A549 (cell line): ENCODE measurements at regions not wholly inside any gene's neighbourhood (a gene's known extent, or its start where the extent isn't known, plus 50 kb on each side); places are given as distances from the start of the nearest gene placed in this dataset.
A peak's percentile ranks its signal among the peaks of the same experiment; 100 is the strongest.

ENCODE experiments used
- ATAC-seq, 2 experiments: fragments of 200-7000 bp in 1 of 2; fragments of >200 bp in 1 of 2; cut with Nextera tagmentation in 1 of 2; cut with Tn5 transposase in 1 of 2; 3 replicates each; pipeline versions ENCODE4 v1.8.0 to v1.9.1; 2018 to 2020; ENCODE audit warnings: mild to moderate bottlenecking in 1 of 2, moderate library complexity in 1 of 2
- CTCF ChIA-PET: fragments of 300-600 bp; sonication (Branson Sonifier 250); formaldehyde crosslinking; extraction: SDS; loops from one replicate; lab custom pipeline; 2021; ENCODE audit warnings: antibody characterized with exemption, inconsistent platforms; lab: Yijun Ruan, JAX
- POLR2A ChIA-PET: fragments of 350-600 bp; formaldehyde crosslinking; extraction: SDS; loops from one replicate; lab custom pipeline; 2021; ENCODE audit warnings: antibody characterized with exemption, inconsistent platforms; lab: Yijun Ruan, JAX
- DNase-seq, 2 experiments: peaks; one replicate each; pipeline versions ENCODE4 v3.0.0 to v3.0.0-alpha.2; 2011 to 2016; ENCODE audit warnings: low read depth in 1 of 2, low spot score in 1 of 2
- FAIRE-seq: peaks from 2 replicates; lab custom pipeline; 2011; peaks lifted over from hg19 to GRCh38; lab: Jason Lieb, UNC
- H3K27ac ChIP-seq, 2 experiments: fragments of >200 bp; sonication (Bioruptor Twin); formaldehyde crosslinking; 3 replicates each; pipeline ENCODE4 v1.5.1; 2016 to 2017
- H3K4me1 ChIP-seq: fragments of >200 bp; sonication (Bioruptor Twin); formaldehyde crosslinking; 3 replicates; pipeline ENCODE4 v1.6.1; 2016
- H3K4me2 ChIP-seq: fragments of >200 bp; sonication (Bioruptor Twin); formaldehyde crosslinking; 3 replicates; pipeline ENCODE4 v1.6.1; 2016
- H3K4me3 ChIP-seq: fragments of >200 bp; sonication (Bioruptor Twin); formaldehyde crosslinking; 3 replicates; pipeline ENCODE4 v1.5.1; 2016
- H3K9me3 ChIP-seq: fragments of >200 bp; sonication (Bioruptor Twin); formaldehyde crosslinking; 3 replicates; pipeline ENCODE4 v1.6.1; 2016
- CBX8 ChIP-seq: fragments of 200-600 bp; sonication (generic); IDR thresholded peaks from 2 replicates; pipeline ENCODE4 v1.6.1; 2016
- CHD2 ChIP-seq: fragments of 150-350 bp; IDR thresholded peaks from 2 replicates; pipeline ENCODE4 v1.6.1; 2014; ENCODE audit warnings: low read length; ENCODE audit not compliant: partially characterized antibody
- EHF ChIP-seq: fragments of 250-450 bp; sonication (Bioruptor Pico); IDR thresholded peaks from 2 replicates; pipeline ENCODE4 v1.5.0; 2020; ENCODE audit warnings: mild to moderate bottlenecking
- ESRRA ChIP-seq: fragments of 150-350 bp; IDR thresholded peaks from 2 replicates; pipeline ENCODE4 v1.6.1; 2014; ENCODE audit warnings: mild to moderate bottlenecking, low read length, borderline replicate concordance
- FOSB ChIP-seq: fragments of 250-450 bp; sonication (Bioruptor Pico); IDR thresholded peaks from 2 replicates; pipeline ENCODE4 v1.5.0; 2020; ENCODE audit warnings: mild to moderate bottlenecking, moderate library complexity
- FOXS1 ChIP-seq: fragments of 250-450 bp; sonication (Bioruptor Pico); IDR thresholded peaks from 2 replicates; pipeline ENCODE4 v1.5.0; 2020; ENCODE audit warnings: mild to moderate bottlenecking, moderate library complexity
- HDAC2 ChIP-seq: fragments of 200-600 bp; sonication (generic); IDR thresholded peaks from 2 replicates; pipeline ENCODE4 v1.6.1; 2016
- HMGXB4 ChIP-seq: fragments of 250-450 bp; sonication (Bioruptor Pico); IDR thresholded peaks from 2 replicates; pipeline ENCODE4 v1.5.0; 2021; ENCODE audit warnings: mild to moderate bottlenecking, moderate library complexity, borderline replicate concordance
- HOXB5 ChIP-seq: fragments of 250-450 bp; sonication (Bioruptor Pico); IDR thresholded peaks from 2 replicates; pipeline ENCODE4 v1.5.0; 2020; ENCODE audit warnings: mild to moderate bottlenecking, moderate library complexity
- JUNB ChIP-seq: fragments of >200 bp; sonication (Bioruptor Twin); formaldehyde crosslinking; IDR thresholded peaks from 2 replicates; pipeline ENCODE4 v1.6.1; 2016
- MAFK ChIP-seq: fragments of 450-650 bp; IDR thresholded peaks from 2 replicates; pipeline ENCODE4 v1.6.1; 2014; ENCODE audit not compliant: partially characterized antibody
- NPAS2 ChIP-seq: fragments of 250-450 bp; sonication (Bioruptor Pico); IDR thresholded peaks from 2 replicates; pipeline ENCODE4 v1.8.0; 2022; ENCODE audit warnings: mild to moderate bottlenecking, moderate library complexity, borderline replicate concordance
- NR3C1 ChIP-seq: fragments of >200 bp; sonication (Bioruptor Twin); formaldehyde crosslinking; IDR thresholded peaks from 3 replicates; pipeline ENCODE4 v1.6.1; 2017
- PHF8 ChIP-seq: fragments of 200-600 bp; sonication (generic); IDR thresholded peaks from 2 replicates; pipeline ENCODE4 v1.6.1; 2016; ENCODE audit warnings: low read depth, mild to moderate bottlenecking, antibody characterized with exemption, moderate library complexity, borderline replicate concordance
- POLR2A ChIP-seq: IDR thresholded peaks from 2 replicates; pipeline ENCODE4 v1.6.1; 2012; ENCODE audit warnings: mild to moderate bottlenecking, low read length
- RAD21 ChIP-seq, 2 experiments: fragments of >200 bp in 1 of 2; sonication (Bioruptor Twin) in 1 of 2; formaldehyde crosslinking in 1 of 2; IDR thresholded peaks in 1 of 2; conservative IDR thresholded peaks in 1 of 2; 2 replicates in 1 of 2; 3 replicates in 1 of 2; pipeline ENCODE4 v1.6.1; 2012 to 2018; ENCODE audit warnings: inconsistent platforms in 1 of 2
- RFX5 ChIP-seq: fragments of 450-650 bp; IDR thresholded peaks from 2 replicates; pipeline ENCODE4 v1.7.1; 2014; ENCODE audit warnings: antibody characterized with exemption, mild to moderate bottlenecking, moderate library complexity
- SMC3 ChIP-seq: fragments of >200 bp; sonication (Bioruptor Twin); formaldehyde crosslinking; IDR thresholded peaks from 3 replicates; pipeline ENCODE4 v1.6.1; 2018; ENCODE audit warnings: inconsistent platforms
- TP53 ChIP-seq: fragments of 250-450 bp; sonication (Bioruptor Pico); IDR thresholded peaks from 2 replicates; pipeline ENCODE4 v1.5.0; 2021; ENCODE audit warnings: mild to moderate bottlenecking, moderate library complexity
- ZFP36 ChIP-seq: fragments of 450-650 bp; IDR thresholded peaks from 2 replicates; pipeline ENCODE4 v1.6.1; 2014; ENCODE audit warnings: borderline replicate concordance; ENCODE audit not compliant: partially characterized antibody
- ZNF302 ChIP-seq: fragments of 250-450 bp; sonication (Bioruptor Pico); IDR thresholded peaks from 2 replicates; pipeline ENCODE4 v1.9.0; 2021; ENCODE audit warnings: inconsistent platforms, mild to moderate bottlenecking, moderate library complexity
- ZSCAN20 ChIP-seq: fragments of 250-450 bp; sonication (Bioruptor Pico); IDR thresholded peaks from 2 replicates; pipeline ENCODE4 v1.8.0; 2022; ENCODE audit warnings: mild to moderate bottlenecking, moderate library complexity
- WGBS: methylation state at CpG from one replicate; pipeline ENCODE4 v1.1.6; 2017; ENCODE audit errors: missing lambda C conversion rate; 5-methylcytosine and 5-hydroxymethylcytosine counted together
- TF ChIP-seq, protein P1 (sequence below): fragments of >200 bp; sonication (Bioruptor Twin); formaldehyde crosslinking; IDR thresholded peaks from 3 replicates; pipeline ENCODE4 v1.6.1; 2016
- TF ChIP-seq, protein P2 (sequence below): fragments of 450-650 bp; IDR thresholded peaks from 2 replicates; pipeline ENCODE4 v1.6.1; 2014; ENCODE audit warnings: antibody characterized with exemption
- TF ChIP-seq, protein P3 (sequence below): fragments of >200 bp; sonication (Bioruptor Twin); formaldehyde crosslinking; IDR thresholded peaks from 2 replicates; pipeline ENCODE4 v1.6.1; 2016

DNA sequence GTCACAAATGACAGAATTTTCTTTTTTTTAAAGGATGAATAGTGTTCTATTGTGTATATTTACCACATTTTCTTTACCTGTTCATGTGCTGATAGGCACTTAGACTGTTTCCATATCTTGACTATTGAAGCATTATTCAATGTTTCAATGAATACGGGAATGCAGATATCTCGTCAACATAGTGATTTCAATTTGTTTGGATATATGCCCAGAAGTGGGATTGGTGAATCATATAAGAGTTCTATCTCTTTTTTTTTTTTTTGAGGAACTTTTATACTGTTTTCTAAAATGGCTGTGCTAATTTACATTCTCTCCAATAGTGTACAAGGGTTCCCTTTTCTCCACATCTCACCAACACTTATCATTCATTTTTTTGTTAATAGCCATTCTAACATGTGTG is 97.9 kb upstream of the FAR2 start:
- no peak for DNase-seq
- H3K27ac ChIP-seq = no peak overlapping the region
- FAIRE-seq = no peak
- ChIA-PET CTCF (no interaction called here), POLR2A (no interaction called here)
- WGBS = 56% methylated on average over 2 of the region's 2 CpGs
- no peak overlapping the region for H3K4me2 ChIP-seq
- TF ChIP-seq TP53 (CRISPR knock-in tag) (no peak), CBX8 (no peak), HOXB5 (CRISPR knock-in tag) (no peak), PHF8 (no peak), FOXS1 (CRISPR knock-in tag) (no peak), NPAS2 (CRISPR knock-in tag) (no peak), JUNB (no peak), FOSB (no peak), CHD2 (no peak), EHF (no peak), MAFK (no peak), SMC3 (no peak), HDAC2 (no peak), NR3C1 (no peak), RAD21 (conservative IDR thresholded peaks at IDR 0.05 in 1 of 2, IDR thresholded peaks at IDR 0.05 in 1 of 2) (no peak)
- TF ChIP-seq, protein P1, sequence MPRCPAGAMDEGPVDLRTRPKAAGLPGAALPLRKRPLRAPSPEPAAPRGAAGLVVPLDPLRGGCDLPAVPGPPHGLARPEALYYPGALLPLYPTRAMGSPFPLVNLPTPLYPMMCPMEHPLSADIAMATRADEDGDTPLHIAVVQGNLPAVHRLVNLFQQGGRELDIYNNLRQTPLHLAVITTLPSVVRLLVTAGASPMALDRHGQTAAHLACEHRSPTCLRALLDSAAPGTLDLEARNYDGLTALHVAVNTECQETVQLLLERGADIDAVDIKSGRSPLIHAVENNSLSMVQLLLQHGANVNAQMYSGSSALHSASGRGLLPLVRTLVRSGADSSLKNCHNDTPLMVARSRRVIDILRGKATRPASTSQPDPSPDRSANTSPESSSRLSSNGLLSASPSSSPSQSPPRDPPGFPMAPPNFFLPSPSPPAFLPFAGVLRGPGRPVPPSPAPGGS = no peak
- TF ChIP-seq, protein P2, sequence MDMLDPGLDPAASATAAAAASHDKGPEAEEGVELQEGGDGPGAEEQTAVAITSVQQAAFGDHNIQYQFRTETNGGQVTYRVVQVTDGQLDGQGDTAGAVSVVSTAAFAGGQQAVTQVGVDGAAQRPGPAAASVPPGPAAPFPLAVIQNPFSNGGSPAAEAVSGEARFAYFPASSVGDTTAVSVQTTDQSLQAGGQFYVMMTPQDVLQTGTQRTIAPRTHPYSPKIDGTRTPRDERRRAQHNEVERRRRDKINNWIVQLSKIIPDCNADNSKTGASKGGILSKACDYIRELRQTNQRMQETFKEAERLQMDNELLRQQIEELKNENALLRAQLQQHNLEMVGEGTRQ = no peak
- no peaks in the 10 kb centered on the region for H3K9me3 ChIP-seq
- no peak overlapping the region for H3K4me3 ChIP-seq
- no peaks in the 10 kb centered on the region for H3K4me1 ChIP-seq
- no peak for ATAC-seq

DNA sequence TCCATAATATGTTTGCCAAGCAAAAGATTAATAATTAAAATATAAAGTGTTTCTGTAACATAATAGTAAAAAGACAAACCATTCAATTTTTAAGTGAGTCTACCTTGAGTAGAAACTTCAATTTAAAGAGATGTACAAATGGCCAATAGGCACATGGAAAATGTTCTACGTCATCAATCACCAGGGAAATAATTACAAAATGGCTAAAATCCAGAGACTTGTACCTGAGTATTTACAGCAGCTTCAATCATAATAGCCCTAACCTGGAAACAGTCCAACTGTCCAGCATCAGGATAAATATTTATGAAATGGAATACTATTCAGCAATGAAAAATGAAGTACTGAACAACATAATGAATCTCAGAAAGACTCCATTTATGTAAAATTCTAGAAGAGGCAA is 95.5 kb upstream of the FAR2 start:
- WGBS = 7% methylated on average over 1 of the region's 1 CpG
- ChIA-PET POLR2A (no interaction called here), CTCF (no interaction called here)
- no peak overlapping the region for H3K4me2 ChIP-seq
- TF ChIP-seq RFX5 (peak; percentile 97), ZNF302 (CRISPR knock-in tag) (no peak)
- no peak overlapping the region for H3K4me3 ChIP-seq
- H3K9me3 ChIP-seq = no peaks in the 10 kb centered on the region
- no peak for ATAC-seq
- H3K27ac ChIP-seq = no peak overlapping the region
- no peak for FAIRE-seq
- DNase-seq = peak in 1 of 2 experiments; percentile 18
- H3K4me1 ChIP-seq = no peaks in the 10 kb centered on the region

GRCh38 chr12:29054858-29055663 is 94.0 kb upstream of the FAR2 start:
- H3K4me1 ChIP-seq = no peaks in the 10 kb centered on the region
- TF ChIP-seq ZFP36 = no peak
- TF ChIP-seq, protein P1 = no peak
- TF ChIP-seq ESRRA = no peak
- TF ChIP-seq, protein P2 = no peak
- no peak for TF ChIP-seq FOSB
- no peak for TF ChIP-seq POLR2A
- TF ChIP-seq ZSCAN20 (CRISPR knock-in tag) = no peak
- TF ChIP-seq HMGXB4 (CRISPR knock-in tag) = no peak
- TF ChIP-seq, protein P3, sequence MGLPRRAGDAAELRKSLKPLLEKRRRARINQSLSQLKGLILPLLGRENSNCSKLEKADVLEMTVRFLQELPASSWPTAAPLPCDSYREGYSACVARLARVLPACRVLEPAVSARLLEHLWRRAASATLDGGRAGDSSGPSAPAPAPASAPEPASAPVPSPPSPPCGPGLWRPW = no peak
- ChIA-PET CTCF (no interaction called here), POLR2A (no interaction called here)
- no peak for DNase-seq
- FAIRE-seq = no peak
- H3K9me3 ChIP-seq = no peaks in the 10 kb centered on the region
- WGBS = 16% methylated on average over 3 of the region's 3 CpGs
- no peak overlapping the region for H3K4me3 ChIP-seq
- ATAC-seq = no peak
- H3K4me2 ChIP-seq = no peak overlapping the region
- H3K27ac ChIP-seq = no peak overlapping the region
